HG03135 (cell line): ENCODE measurements at regions not wholly inside any gene's neighbourhood (a gene's known extent, or its start where the extent isn't known, plus 50 kb on each side); places are given as distances from the start of the nearest gene placed in this dataset.
"Not testable (repeated sequence)": the region's sequence is repeated elsewhere in the genome, so short reads cannot be mapped to it uniquely, and the experiment has no call there.

Source experiments
- ATAC-seq: cut with Tn5 transposase; IDR thresholded peaks from one replicate; pipeline ENCODE4 v1.9.1; 2021; ENCODE audit warnings: mild to moderate bottlenecking, moderate library complexity; ENCODE audit not compliant: unreplicated experiment

- no peak for ATAC-seq
Measured at GRCh38 chr9:129305246-129305645, 127.2 kb upstream of the IER5L start.

DNA sequence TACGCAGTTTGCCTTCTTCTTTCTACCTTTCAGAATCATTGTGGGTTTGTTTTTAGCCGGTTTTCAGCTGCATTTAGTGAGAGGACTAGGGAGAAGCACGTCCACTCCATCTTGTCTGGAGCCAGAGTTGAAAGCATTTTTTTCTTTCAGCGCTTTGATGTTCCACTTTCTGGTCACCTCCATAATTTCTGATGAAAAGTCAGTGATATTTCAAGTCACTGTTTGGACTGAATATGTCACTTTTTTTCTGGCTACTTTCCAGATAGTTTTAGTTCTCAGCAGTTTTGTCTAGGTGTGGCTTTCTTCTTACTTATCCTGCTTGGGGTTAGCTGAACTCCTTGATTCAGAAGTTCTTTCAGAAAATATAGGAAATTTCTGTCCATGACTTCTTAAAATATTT is 123.9 kb upstream of the IER5L start:
- no peak for ATAC-seq

- ATAC-seq = not testable (repeated sequence)
Measured at GRCh38 chr9:129296195-129296594, 118.1 kb upstream of the IER5L start.

DNA sequence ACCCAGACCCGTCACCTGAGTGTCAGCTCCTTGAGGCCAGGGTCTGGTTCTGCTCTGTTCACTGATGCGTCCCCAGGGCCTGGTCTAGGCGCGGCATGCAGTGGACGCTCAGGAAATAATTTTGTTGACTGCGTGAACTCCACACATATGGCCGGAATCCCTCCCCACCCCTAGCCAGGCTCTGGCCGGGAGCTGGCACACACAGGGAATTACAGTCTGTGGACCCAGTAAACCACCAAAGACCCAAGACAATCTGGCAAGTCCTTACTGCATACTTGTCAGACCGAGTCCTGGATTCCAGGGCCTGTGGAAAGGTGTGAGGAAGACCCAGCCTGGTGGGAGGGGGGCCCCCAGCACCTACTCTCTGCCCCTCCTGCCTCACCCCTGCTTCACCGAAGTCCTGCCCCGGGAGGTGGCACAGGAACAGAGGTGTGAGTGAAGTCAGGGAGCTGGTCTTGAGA is 113.0 kb upstream of the IER5L start:
- no peak for ATAC-seq

DNA sequence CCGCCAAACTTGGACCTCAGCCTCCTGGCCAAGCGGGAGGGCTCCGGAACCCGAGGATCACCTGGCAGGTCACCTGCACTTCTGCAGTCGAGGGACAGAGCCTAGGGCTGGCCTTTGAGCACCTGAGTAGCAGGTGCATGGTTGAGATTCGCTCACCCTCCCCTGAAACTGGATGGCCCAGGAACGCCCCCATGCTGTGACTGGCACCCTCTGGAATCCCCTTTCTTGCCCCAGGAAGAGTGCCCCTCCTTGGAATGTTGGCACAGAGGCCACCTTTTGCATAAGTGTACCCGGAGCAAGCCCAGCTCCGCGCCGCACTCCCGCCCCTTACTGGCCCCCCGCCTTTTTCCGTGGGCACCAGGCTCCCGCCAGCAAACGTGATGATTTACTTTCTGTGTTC is 112.5 kb upstream of the IER5L start:
- ATAC-seq = no peak

DNA sequence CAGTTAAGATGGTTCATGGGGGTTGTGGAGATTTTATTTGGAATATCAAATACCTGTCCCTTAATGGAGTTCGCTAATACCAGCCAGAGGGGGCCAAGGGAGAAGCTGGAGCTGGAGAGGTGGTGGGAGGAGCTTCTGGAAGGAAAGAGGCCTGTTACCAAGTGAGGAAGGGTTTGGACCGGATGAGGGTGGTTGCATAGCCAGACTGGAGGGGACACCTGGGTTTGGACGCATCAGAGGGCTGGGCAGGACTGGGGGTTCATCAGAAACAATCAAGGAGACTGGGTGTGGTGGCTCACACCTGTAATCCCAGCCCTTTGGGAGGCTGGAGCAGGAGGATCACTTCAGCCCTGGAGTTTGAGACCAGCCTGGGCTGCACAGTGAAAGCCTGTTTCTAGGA is 111.8 kb upstream of the IER5L start:
- ATAC-seq = no peak

DNA sequence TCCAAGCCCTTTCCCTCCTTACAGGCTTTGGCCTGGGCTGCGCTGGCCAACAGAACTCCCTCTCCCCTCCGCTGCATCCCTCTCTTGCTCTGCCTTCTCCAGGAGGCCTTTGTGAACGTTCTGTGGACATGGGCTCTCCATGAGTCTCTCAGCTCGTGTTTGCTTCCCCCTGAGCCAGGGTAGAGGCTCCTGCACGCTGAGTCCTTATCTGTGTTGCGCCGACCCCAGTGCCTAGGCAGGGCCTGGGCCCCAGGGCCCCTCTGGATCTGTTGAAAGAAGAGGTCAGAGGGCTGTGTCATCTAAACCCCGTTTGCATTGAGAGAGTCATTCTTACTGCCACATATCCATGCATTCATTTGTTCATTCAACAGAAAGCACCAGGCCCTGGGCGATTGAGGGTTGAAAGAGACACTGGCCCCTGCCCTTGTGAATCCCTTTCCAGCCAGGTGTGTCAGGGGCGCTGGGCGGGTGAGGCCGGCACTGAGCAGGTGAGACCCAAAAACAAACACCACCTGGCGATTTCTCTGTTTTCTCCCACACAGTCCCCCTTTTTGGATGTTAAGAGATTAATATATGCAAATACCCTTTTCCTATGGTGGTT is 111.2 kb upstream of the IER5L start:
- ATAC-seq = no peak

DNA sequence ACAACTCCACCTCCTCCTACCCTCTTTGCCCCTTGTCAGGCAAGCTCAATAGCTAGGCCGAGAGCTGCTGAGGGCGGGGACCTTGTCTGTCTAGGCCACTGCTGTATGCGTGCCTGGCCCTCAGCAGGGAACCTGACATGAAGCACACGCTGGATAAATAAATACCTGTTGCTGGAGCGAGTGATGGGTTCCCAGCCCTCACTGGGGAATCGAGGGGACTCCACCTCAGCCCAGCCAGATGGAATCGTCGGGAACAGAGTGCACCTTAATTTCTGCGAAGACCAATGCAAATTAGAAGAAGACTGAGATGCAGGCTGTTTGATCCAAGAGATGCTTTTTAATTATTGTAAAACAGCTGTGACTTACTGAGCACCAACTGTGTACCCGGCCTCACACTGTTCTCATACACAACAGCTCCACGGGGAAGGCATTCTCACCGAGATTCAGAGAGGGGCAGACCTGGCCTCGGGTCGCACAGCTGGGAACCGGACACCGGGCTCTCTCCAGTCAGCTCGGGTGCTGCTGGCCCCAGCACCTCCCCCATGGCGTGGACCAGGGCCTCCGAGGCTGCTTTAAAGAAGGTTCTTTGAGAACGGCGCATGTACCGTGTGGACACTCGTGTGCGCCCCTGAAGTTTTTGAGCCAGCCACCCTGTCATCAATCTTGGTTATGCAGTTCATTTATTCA is 109.7 kb upstream of the IER5L start:
- no peak for ATAC-seq

GRCh38 chr9:129285979-129286772 is 108.1 kb upstream of the IER5L start:
- ATAC-seq = no peak

DNA sequence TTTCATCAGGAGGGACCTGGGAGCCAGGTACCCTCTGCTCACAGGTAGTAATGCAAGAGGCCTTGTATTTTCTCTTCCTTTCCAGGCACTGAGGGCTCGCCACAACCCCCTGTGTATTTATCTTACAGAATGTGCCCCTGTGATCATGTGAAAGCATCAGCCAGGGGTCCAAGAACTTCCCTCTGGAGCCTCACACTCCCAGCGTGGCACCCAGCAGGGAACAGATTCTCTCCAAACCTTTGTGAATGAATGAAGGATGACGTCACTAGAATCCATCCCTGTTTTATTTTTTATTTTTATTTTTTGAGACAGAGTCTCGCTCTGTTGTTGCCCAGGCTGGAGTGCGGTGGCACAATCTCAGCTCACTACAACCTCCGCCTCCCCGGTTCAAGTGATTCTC is 107.3 kb upstream of the IER5L start:
- no peak for ATAC-seq

DNA sequence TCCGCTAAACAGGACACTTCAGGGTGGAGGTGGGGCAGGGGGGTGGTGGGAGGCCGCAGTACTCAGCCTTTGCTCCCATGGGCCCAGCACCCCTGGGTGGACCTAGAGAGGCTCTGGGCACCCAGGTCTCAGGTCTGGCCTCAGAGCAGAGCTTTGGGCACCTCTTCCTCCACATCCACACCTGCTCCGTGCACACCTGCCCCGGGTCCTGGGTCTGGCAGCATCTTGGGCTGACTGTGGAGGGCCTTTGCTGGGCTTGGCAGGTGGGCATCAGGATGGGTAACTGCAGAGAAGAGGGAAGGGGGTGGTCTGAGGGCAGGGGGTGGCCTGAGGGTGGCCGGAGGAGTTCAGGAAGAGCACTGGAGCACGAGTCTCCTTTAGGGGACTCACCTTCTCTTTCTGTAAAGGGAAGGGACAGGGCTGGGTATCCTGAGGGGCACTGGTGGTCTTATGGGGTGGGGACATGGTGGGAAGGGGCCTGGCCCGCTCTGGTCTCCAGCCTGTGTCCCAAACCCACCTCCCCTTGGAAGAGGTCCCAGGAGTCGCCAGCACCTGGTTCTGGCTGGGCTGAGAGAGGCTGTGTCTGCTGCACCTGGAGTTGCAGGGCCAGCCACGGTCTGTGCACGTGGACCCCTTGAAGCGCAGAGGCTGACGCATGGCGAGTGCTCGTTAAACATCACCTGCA is 106.7 kb upstream of the IER5L start:
- no peak for ATAC-seq

DNA sequence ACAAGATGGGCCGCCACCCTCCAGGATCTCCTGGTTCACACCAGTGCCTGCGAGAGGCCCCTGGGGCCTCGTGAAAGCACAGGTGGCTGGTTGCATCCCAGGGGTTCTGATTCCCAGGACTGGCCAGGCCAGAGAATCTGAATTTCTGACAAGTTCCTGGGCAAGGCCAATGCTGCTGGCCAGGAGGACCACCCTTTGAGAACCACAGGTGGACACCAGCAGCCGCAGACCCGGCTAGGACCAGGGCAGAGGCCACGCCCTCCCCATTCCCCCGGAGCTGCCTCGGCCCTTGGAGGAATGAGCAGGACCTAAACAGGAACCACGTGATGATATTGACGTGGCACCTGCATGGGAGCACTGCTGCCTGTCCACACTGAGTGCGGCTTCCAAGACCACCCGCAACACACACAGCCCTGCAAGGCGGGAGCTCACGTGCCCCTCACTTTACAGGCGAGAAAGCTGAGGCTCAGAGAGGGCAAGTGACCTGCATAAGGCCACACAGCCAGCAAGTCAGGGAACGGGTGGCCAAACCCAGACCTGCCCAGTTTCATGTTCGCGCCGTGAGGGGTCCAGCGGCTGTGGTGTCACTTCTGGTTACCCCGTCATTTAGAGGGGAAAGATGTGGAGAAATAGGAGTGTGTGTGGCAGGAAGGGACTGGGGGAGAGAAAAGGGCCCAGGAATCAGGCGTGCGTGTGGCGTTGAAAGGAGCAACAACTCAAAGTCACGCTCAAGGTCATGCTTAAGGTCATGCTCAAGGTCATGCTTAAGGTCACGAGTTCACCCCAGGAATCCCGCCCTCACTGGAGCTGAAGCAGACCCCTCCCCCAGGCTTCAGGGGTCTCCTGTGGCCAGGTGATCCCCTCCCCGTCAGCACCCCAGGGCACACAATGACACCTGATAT is 105.9 kb upstream of the IER5L start:
- ATAC-seq = no peak

- ATAC-seq = no peak
Measured at GRCh38 chr9:129283291-129283691, 105.2 kb upstream of the IER5L start.

GRCh38 chr9:129282731-129283211 is 104.7 kb upstream of the IER5L start:
- ATAC-seq = no peak

DNA sequence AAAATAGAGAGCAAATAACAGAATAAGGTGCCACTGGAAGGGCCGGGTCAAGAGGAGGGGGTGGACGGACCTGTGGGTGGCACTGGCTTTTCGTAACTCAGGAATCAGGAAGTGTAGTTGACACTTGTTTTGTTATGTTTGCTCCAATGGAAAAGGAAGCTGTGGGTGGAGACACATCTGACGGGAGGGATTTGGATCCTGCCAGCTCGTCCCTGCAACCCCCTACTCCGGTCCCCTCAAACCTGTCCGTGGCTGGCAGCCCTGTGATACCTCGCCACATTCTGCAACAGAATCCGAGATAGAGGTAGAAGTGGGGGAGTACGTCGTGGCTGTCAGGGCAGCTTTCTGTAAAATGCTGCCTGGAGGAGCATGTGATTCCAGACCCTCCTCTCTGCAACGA is 104.2 kb upstream of the IER5L start:
- ATAC-seq = no peak

GRCh38 chr9:129281506-129282145 is 103.6 kb upstream of the IER5L start:
- ATAC-seq = no peak

GRCh38 chr9:129280623-129281271 is 102.7 kb upstream of the IER5L start:
- ATAC-seq = no peak

DNA sequence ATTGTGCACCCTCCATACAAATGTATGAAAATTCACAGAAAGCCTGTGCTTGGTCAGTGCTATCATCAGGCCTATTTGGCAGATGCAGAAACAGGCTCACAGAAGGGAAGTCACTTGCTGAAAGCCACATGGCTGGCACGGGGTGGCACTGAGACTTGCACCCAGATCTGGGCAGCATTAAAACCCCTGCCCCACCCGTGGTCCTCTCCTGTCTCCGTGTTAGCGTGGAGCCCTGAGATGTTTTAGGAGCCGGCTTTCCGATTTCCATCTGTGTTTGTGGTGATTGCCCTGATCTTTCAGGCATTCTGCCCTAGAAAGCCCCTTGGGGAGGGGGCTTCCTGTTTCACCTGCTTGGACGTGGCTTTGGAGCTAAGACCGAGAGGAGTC is 102.2 kb upstream of the IER5L start:
- ATAC-seq = no peak
